K562 (cell line): ENCODE measurements at regions not wholly inside any gene's neighbourhood (a gene's known extent, or its start where the extent isn't known, plus 50 kb on each side); places are given as distances from the start of the nearest gene placed in this dataset.

Source experiments
- ATAC-seq: fragments of 200-7000 bp; cut with Tn5 transposase; 3 replicates; pipeline ENCODE4 v1.9.1; 2020; ENCODE audit warnings: moderate library complexity
- BruUV-seq: library from RNA; stranded (reverse); fragments of 400-500 nt; replicated peaks from 2 replicates; lab custom pipeline; 2021; lab: Mats Ljungman, UMichigan
- CTCF ChIA-PET: fragments of 300-600 bp; formaldehyde crosslinking; extraction: SDS; loops from one replicate; lab custom pipeline; 2021; ENCODE audit warnings: low intra/inter-chr PET ratio; lab: Yijun Ruan, JAX
- POLR2A ChIA-PET: fragments of 300-600, 350-650 bp; sonication (Branson Sonifier 250); formaldehyde crosslinking; extraction: SDS; loops from one replicate; lab custom pipeline; 2021; ENCODE audit warnings: antibody characterized with exemption, inconsistent platforms; lab: Yijun Ruan, JAX
- DNase-seq, 4 experiments: peaks; one replicate each; pipeline versions ENCODE4 v3.0.0 to v3.0.0-alpha.2; 2011 to 2018; ENCODE audit warnings: low spot score in 3 of 4, mixed read lengths in 3 of 4; ENCODE audit errors: extremely low read depth in 1 of 4
- FAIRE-seq: peaks from 2 replicates; lab custom pipeline; 2011; peaks lifted over from hg19 to GRCh38; lab: Jason Lieb, UNC
- H2AFZ ChIP-seq: 2 replicates; pipeline ENCODE4 v1.6.0; 2011; ENCODE audit warnings: low read depth, low read length, control low read depth, inconsistent platforms
- H3K27ac ChIP-seq: fragments of 200-600 bp; 3 replicates; pipeline ENCODE4 v1.8.0; 2011; ENCODE audit warnings: low read depth, mild to moderate bottlenecking, control low read depth, inconsistent platforms, low read length, moderate library complexity, mixed read lengths; ENCODE audit errors: extremely low read depth
- H3K27me3 ChIP-seq, 2 experiments: fragments of 300-600 bp in 1 of 2; 2 replicates in 1 of 2; 3 replicates in 1 of 2; pipeline versions ENCODE4 v1.6.0 to v1.8.0; 2011; ENCODE audit warnings: inconsistent platforms in 2 of 2, low read length in 2 of 2, mild to moderate bottlenecking in 1 of 2, mixed read lengths in 1 of 2, moderate library complexity in 1 of 2; ENCODE audit not compliant: control insufficient read depth in 2 of 2, insufficient read depth in 2 of 2
- H3K36me3 ChIP-seq: fragments of 300-600 bp; 3 replicates; pipeline ENCODE4 v1.8.0; 2011; ENCODE audit warnings: mild to moderate bottlenecking, low read length, inconsistent platforms; ENCODE audit not compliant: control insufficient read depth, insufficient read depth
- H3K4me1 ChIP-seq, 2 experiments: fragments of 200-600 bp in 1 of 2; replicated peaks in 1 of 2; 2 replicates in 1 of 2; 3 replicates in 1 of 2; pipeline versions ENCODE4 v1.5.1 to v1.8.0; 2011; ENCODE audit warnings: inconsistent platforms in 2 of 2, low read length in 2 of 2, mild to moderate bottlenecking in 1 of 2, mixed read lengths in 1 of 2, moderate library complexity in 1 of 2; ENCODE audit not compliant: control insufficient read depth in 2 of 2, insufficient read depth in 2 of 2
- H3K4me2 ChIP-seq: 2 replicates; pipeline ENCODE4 v1.6.1; 2011; ENCODE audit warnings: low read length, control low read depth, inconsistent platforms, mixed read lengths; ENCODE audit not compliant: insufficient read depth
- H3K4me3 ChIP-seq: fragments of 200-600 bp; sonication (generic), shearing (Covaris generic); 2 replicates; pipeline ENCODE4 v1.5.1; 2016; ENCODE audit warnings: control low read depth, inconsistent platforms
- H3K79me2 ChIP-seq: fragments of 200-600 bp; 3 replicates; pipeline ENCODE4 v1.8.0; 2011; ENCODE audit warnings: low read length, inconsistent platforms; ENCODE audit not compliant: control insufficient read depth, insufficient read depth
- H3K9ac ChIP-seq, 2 experiments: 2 replicates each; pipeline versions ENCODE4 v1.6.0 to v1.6.1; 2011; ENCODE audit warnings: low read depth in 2 of 2, low read length in 2 of 2, control low read depth in 1 of 2, inconsistent platforms in 1 of 2, mild to moderate bottlenecking in 1 of 2, mixed read lengths in 1 of 2; ENCODE audit not compliant: insufficient read depth in 1 of 2
- H3K9me1 ChIP-seq: one replicate; pipeline ENCODE4 v1.6.0; 2011; ENCODE audit warnings: inconsistent platforms, mild to moderate bottlenecking, low read length, moderate library complexity; ENCODE audit not compliant: control insufficient read depth, insufficient read depth
- H3K9me3 ChIP-seq: replicated peaks from 2 replicates; pipeline ENCODE4 v1.5.1; 2011; ENCODE audit warnings: low read depth, low read length, inconsistent platforms; ENCODE audit not compliant: control insufficient read depth, insufficient read depth
- H4K20me1 ChIP-seq: replicated peaks from 2 replicates; pipeline ENCODE4 v1.6.1; 2011; ENCODE audit warnings: low read length, inconsistent platforms, mixed read lengths; ENCODE audit not compliant: control insufficient read depth, insufficient read depth
- EP300 ChIP-seq: IDR thresholded peaks from 2 replicates; pipeline ENCODE4 v1.6.1; 2012; ENCODE audit warnings: low read length, improper control_type of control experiment
- FOXK2 ChIP-seq, 2 experiments: fragments of 450-650 bp; IDR thresholded peaks in 1 of 2; conservative IDR thresholded peaks in 1 of 2; 2 replicates each; pipeline ENCODE4 v1.6.1; 2016; ENCODE audit warnings: low read depth in 2 of 2, mild to moderate bottlenecking in 1 of 2
- HINFP ChIP-seq: fragments of 450-650 bp; conservative IDR thresholded peaks from 2 replicates; pipeline ENCODE4 v1.6.1; 2016; ENCODE audit warnings: missing genetic modification characterization, low read depth, mild to moderate bottlenecking, control low read depth, missing compliant biosample characterization
- KDM1A ChIP-seq, 2 experiments: fragments of 450-650 bp; IDR thresholded peaks; 2 replicates each; pipeline ENCODE4 v1.6.1; 2016; ENCODE audit warnings: mild to moderate bottlenecking in 2 of 2
- NCOR1 ChIP-seq: fragments of 450-650 bp; IDR thresholded peaks from 2 replicates; pipeline ENCODE4 v1.6.1; 2016; ENCODE audit warnings: mild to moderate bottlenecking, moderate library complexity
- POU5F1 ChIP-seq: fragments of 150-350 bp; IDR thresholded peaks from 2 replicates; pipeline ENCODE4 v1.6.1; 2014; ENCODE audit warnings: borderline replicate concordance, low read length, low read depth, mild to moderate bottlenecking; ENCODE audit not compliant: partially characterized antibody
- RERE ChIP-seq: sonication (generic); formaldehyde crosslinking; IDR thresholded peaks from 2 replicates; pipeline ENCODE4 v1.8.0; 2023; ENCODE audit warnings: missing genetic modification reagents, mild to moderate bottlenecking, borderline replicate concordance
- TAF7 ChIP-seq: fragments of 450-650 bp; IDR thresholded peaks from 2 replicates; pipeline ENCODE4 v1.6.1; 2016; ENCODE audit warnings: missing genetic modification characterization, missing compliant biosample characterization
- VEZF1 ChIP-seq: fragments of 200-800 bp; sonication (Bioruptor generic); IDR thresholded peaks from 2 replicates; pipeline ENCODE4 v1.6.1; 2017; ENCODE audit warnings: missing genetic modification characterization, missing compliant biosample characterization
- ZC3H4 ChIP-seq: sonication (generic); formaldehyde crosslinking; IDR thresholded peaks from 2 replicates; pipeline ENCODE4 v1.9.0; 2021; ENCODE audit warnings: missing genetic modification reagents, borderline replicate concordance
- ZNF224 ChIP-seq: sonication (generic); formaldehyde crosslinking; IDR thresholded peaks from 2 replicates; pipeline ENCODE4 v1.8.0; 2022; ENCODE audit warnings: mild to moderate bottlenecking, missing genetic modification reagents
- ZNF24 ChIP-seq: fragments of 450-650 bp; IDR thresholded peaks from 2 replicates; pipeline ENCODE4 v1.6.1; 2016
- ZNF384 ChIP-seq: IDR thresholded peaks from 2 replicates; pipeline ENCODE4 v1.6.1; 2012; ENCODE audit warnings: low read depth, low read length, improper control_type of control experiment
- ZNF586 ChIP-seq: fragments of 450-650 bp; formaldehyde crosslinking; conservative IDR thresholded peaks from 2 replicates; pipeline ENCODE4 v1.4.0; 2020; ENCODE audit warnings: mild to moderate bottlenecking, moderate library complexity
- ZNF79 ChIP-seq: fragments of 250-450 bp; sonication (Bioruptor Pico); IDR thresholded peaks from 2 replicates; pipeline ENCODE4 v1.4.0; 2020; ENCODE audit warnings: low read depth, mild to moderate bottlenecking, moderate library complexity
- WGBS: fragments of 100-300 bp; shearing (Covaris generic); methylation state at CpG from one replicate; pipeline ENCODE4 v1.1.6; 2016; ENCODE audit warnings: low coverage, mixed read lengths; ENCODE audit not compliant: insufficient coverage; ENCODE audit errors: missing lambda C conversion rate; 5-methylcytosine and 5-hydroxymethylcytosine counted together
- in situ Hi-C: fragments of 300-500 bp; cut with MboI; formaldehyde crosslinking; loops from 4 replicates; pipeline ENCODE4 v1.15.0; 2018; ENCODE audit warnings: inconsistent platforms, mixed read lengths
- intact Hi-C: fragments of 100-400 bp; cut with micrococcal nuclease; formaldehyde crosslinking; loops from 2 replicates; pipeline ENCODE4 v1.14.2; 2022
- TF ChIP-seq, protein P1 (sequence below): fragments of 250-450 bp; sonication (Bioruptor Pico); IDR thresholded peaks from 2 replicates; pipeline ENCODE4 v1.5.0; 2021

- H4K20me1 ChIP-seq: no peaks in the 10 kb centered on the region
- H3K9me1 ChIP-seq: no peaks in the 10 kb centered on the region
- ChIA-PET POLR2A (no interaction called here), CTCF (no interaction called here)
- no peaks in the 10 kb centered on the region for H3K4me1 ChIP-seq
- no peak overlapping the region for H2AFZ ChIP-seq
- no TSS peak for BruUV-seq
- in situ Hi-C loops: no loop called here
- H3K27me3 ChIP-seq: no peaks in the 10 kb centered on the region
- H3K36me3 ChIP-seq: no peaks in the 10 kb centered on the region
- WGBS: 0% methylated on average over 1 of the region's 1 CpG
- intact Hi-C loops: no loop called here
- no peak overlapping the region for H3K4me3 ChIP-seq
- ATAC-seq: no peak
- H3K9me3 ChIP-seq: no peaks in the 10 kb centered on the region
- no peak for DNase-seq
- FAIRE-seq: no peak
- no peak overlapping the region for H3K9ac ChIP-seq
- no peak overlapping the region for H3K27ac ChIP-seq
- no peak overlapping the region for H3K4me2 ChIP-seq
- H3K79me2 ChIP-seq: no peaks in the 10 kb centered on the region
- TF ChIP-seq ZNF79: no peak
- no peak for TF ChIP-seq FOXK2 (conservative IDR thresholded peaks at IDR 0.05 in 1 of 2, IDR thresholded peaks at IDR 0.05 in 1 of 2; ENCODE audit: low read depth in 2 of 2)
- no peak for TF ChIP-seq POU5F1
- no peak for TF ChIP-seq KDM1A (IDR thresholded peaks at IDR 0.05)
- TF ChIP-seq HINFP (tag): no peak
- TF ChIP-seq RERE (CRISPR knock-in tag): no peak
- TF ChIP-seq, protein P1, sequence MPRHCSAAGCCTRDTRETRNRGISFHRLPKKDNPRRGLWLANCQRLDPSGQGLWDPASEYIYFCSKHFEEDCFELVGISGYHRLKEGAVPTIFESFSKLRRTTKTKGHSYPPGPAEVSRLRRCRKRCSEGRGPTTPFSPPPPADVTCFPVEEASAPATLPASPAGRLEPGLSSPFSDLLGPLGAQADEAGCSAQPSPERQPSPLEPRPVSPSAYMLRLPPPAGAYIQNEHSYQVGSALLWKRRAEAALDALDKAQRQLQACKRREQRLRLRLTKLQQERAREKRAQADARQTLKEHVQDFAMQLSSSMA (CRISPR knock-in tag): no peak
- no peak for TF ChIP-seq ZNF384
- no peak for TF ChIP-seq ZC3H4 (CRISPR knock-in tag)
- no peak for TF ChIP-seq ZNF224 (CRISPR knock-in tag)
- TF ChIP-seq NCOR1: no peak
- TF ChIP-seq TAF7 (tag): no peak
- TF ChIP-seq ZNF24: no peak
- no peak for TF ChIP-seq VEZF1 (CRISPR knock-in tag)
- no peak for TF ChIP-seq ZNF586 (CRISPR knock-in tag)
- TF ChIP-seq EP300: no peak
These were observed 1525.6 kb downstream of the REEP3 start for GRCh38 chr10:65046831-65047230.
